Suprapubic skin (tissue), 3 donors: ENCODE measurements at regions not wholly inside any gene's neighbourhood (a gene's known extent, or its start where the extent isn't known, plus 50 kb on each side); places are given as distances from the start of the nearest gene placed in this dataset.

Experiments used
- POLR2A ChIP-seq, 2 donors: fragments of 450-650 bp; IDR thresholded peaks; one replicate each; pipeline ENCODE4 v1.6.1; 2017; ENCODE audit warnings: antibody characterized with exemption in 2 of 2, mild to moderate bottlenecking in 2 of 2, moderate library complexity in 2 of 2
- TF ChIP-seq, protein P1 (sequence below), 2 donors: fragments of 200-600 bp in 1 of 2; fragments of 450-650 bp in 1 of 2; sonication (generic) in 1 of 2; IDR thresholded peaks; one replicate each; pipeline ENCODE4 v1.5.1; 2016 to 2019; ENCODE audit warnings: antibody characterized with exemption in 2 of 2, mild to moderate bottlenecking in 1 of 2, moderate library complexity in 1 of 2

DNA sequence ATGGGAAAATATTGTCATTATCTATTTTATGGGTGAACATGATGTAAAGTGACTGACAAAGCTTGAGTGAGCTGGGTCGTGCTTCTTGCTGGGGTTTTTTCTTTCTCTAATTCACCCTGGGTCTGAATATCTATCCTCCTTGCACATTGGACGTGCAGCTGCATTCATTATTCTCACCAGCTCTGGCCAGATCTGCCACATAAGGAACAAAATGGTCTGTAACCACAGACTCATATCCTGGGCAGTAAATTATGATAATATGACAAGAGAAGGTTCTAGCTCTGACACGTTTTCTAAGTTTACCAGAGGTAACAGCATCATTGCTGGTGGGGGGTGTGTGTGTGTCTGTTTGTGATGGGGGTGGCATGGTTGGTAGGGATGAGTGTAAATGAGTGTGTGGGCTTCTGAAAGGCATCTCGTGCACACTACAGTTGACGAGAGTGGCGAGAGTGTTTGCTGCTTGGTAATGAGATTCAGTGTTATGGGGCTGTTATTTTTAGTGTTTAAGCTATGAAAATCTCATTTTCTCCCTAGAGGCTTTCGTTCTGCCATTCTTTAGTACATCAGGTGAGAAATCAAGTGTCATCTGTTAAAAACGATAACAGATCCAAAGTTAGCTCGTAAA lies 418.4 kb downstream of the PDCD6IP start:
- no peak for TF ChIP-seq POLR2A (IDR thresholded peaks at IDR 0.05)
- TF ChIP-seq, protein P1, sequence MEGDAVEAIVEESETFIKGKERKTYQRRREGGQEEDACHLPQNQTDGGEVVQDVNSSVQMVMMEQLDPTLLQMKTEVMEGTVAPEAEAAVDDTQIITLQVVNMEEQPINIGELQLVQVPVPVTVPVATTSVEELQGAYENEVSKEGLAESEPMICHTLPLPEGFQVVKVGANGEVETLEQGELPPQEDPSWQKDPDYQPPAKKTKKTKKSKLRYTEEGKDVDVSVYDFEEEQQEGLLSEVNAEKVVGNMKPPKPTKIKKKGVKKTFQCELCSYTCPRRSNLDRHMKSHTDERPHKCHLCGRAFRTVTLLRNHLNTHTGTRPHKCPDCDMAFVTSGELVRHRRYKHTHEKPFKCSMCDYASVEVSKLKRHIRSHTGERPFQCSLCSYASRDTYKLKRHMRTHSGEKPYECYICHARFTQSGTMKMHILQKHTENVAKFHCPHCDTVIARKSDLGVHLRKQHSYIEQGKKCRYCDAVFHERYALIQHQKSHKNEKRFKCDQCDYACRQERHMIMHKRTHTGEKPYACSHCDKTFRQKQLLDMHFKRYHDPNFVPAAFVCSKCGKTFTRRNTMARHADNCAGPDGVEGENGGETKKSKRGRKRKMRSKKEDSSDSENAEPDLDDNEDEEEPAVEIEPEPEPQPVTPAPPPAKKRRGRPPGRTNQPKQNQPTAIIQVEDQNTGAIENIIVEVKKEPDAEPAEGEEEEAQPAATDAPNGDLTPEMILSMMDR (IDR thresholded peaks at IDR 0.05), result no peak
